ENCODE measurements at regions not wholly inside any gene's neighbourhood (a gene's known extent, or its start where the extent isn't known, plus 50 kb on each side); places are given as distances from the start of the nearest gene placed in this dataset.
"Not testable (repeated sequence)": the region's sequence is repeated elsewhere in the genome, so short reads cannot be mapped to it uniquely, and the experiment has no call there.

GRCh38 chr4:169885893-169886292, 128.1 kb upstream of the HPF1 start:
- DNase-seq, result no peak

GRCh38 chr4:169881769-169882168, 124.0 kb upstream of the HPF1 start:
- DNase-seq, result no peak

- DNase-seq, result no peak
Observed at GRCh38 chr4:169870507-169870906, 112.8 kb upstream of the HPF1 start.

- no peak for DNase-seq
Observed at GRCh38 chr4:169869490-169869889, 111.7 kb upstream of the HPF1 start.

GRCh38 chr4:169861593-169861992, 103.8 kb upstream of the HPF1 start:
- no peak for DNase-seq

GRCh38 chr4:169859366-169860216, 101.8 kb upstream of the HPF1 start:
- DNase-seq, result no peak

- no peak for DNase-seq
Observed at GRCh38 chr4:169854090-169854489, 96.3 kb upstream of the HPF1 start.

GRCh38 chr4:169852481-169852880, 94.7 kb upstream of the HPF1 start:
- DNase-seq, result no peak

- DNase-seq, result no peak
Observed at GRCh38 chr4:169851750-169852149, 94.0 kb upstream of the HPF1 start.

GRCh38 chr4:169849456-169849855, 91.7 kb upstream of the HPF1 start:
- no peak for DNase-seq

- DNase-seq, result no peak
Observed at GRCh38 chr4:169848018-169848417, 90.3 kb upstream of the HPF1 start.

- no peak for DNase-seq
Observed at GRCh38 chr4:169847171-169847570, 89.4 kb upstream of the HPF1 start.

GRCh38 chr4:169846396-169846795, 88.7 kb upstream of the HPF1 start:
- DNase-seq, result no peak

- no peak for DNase-seq
Observed at GRCh38 chr4:169841776-169842175, 84.0 kb upstream of the HPF1 start.

GRCh38 chr4:169840554-169840953, 82.8 kb upstream of the HPF1 start:
- no peak for DNase-seq

- not testable (repeated sequence) for DNase-seq
Observed at GRCh38 chr4:169828329-169828728, 70.6 kb upstream of the HPF1 start.

GRCh38 chr4:169826634-169827187, 69.0 kb upstream of the HPF1 start:
- DNase-seq, result no peak

- no peak for DNase-seq
Observed at GRCh38 chr4:169823685-169824084, 65.9 kb upstream of the HPF1 start.

GRCh38 chr4:169821402-169821801, 63.7 kb upstream of the HPF1 start:
- no peak for DNase-seq

- DNase-seq, result no peak
Observed at GRCh38 chr4:169818063-169818679, 60.4 kb upstream of the HPF1 start.

- DNase-seq, result no peak
Observed at GRCh38 chr4:169815606-169816005, 57.9 kb upstream of the HPF1 start.

- no peak for DNase-seq
Observed at GRCh38 chr4:169811476-169811875, 53.7 kb upstream of the HPF1 start.

- peak; percentile 8 for DNase-seq
Observed at GRCh38 chr4:169810325-169811323, 52.9 kb upstream of the HPF1 start.

All from activated gamma-delta T cell treated with Interleukin-2 at 50 U/mL for 16 hours (primary cell).